Ovary (tissue), 3 donors: ENCODE measurements at regions not wholly inside any gene's neighbourhood (a gene's known extent, or its start where the extent isn't known, plus 50 kb on each side); places are given as distances from the start of the nearest gene placed in this dataset.

ENCODE experiments used
- CTCF ChIP-seq, 3 donors: fragments of 450-650 bp in 2 of 3; fragments of 200-600 bp in 1 of 3; IDR thresholded peaks; one replicate each; pipeline versions ENCODE4 v1.5.1 to v1.8.0; 2016 to 2022; ENCODE audit warnings: antibody characterized with exemption in 3 of 3, mild to moderate bottlenecking in 1 of 3
- EP300 ChIP-seq: sonication (generic); formaldehyde crosslinking; IDR thresholded peaks from one replicate; pipeline ENCODE4 v1.6.1; 2017; ENCODE audit warnings: antibody characterized with exemption
- POLR2A ChIP-seq: fragments of 450-650 bp; IDR thresholded peaks from one replicate; pipeline ENCODE4 v1.6.1; 2017; ENCODE audit warnings: antibody characterized with exemption, mild to moderate bottlenecking, moderate library complexity
- donor health status: DM: no; HTN: no; CAD: no.

- TF ChIP-seq POLR2A (no peak), CTCF (IDR thresholded peaks at IDR 0.05) (no peak), EP300 (no peak)
Observed at GRCh38 chr6:167714152-167714551, 112.6 kb upstream of the AFDN start.
